Neural crest cell (in vitro differentiated cells): ENCODE measurements at regions not wholly inside any gene's neighbourhood (a gene's known extent, or its start where the extent isn't known, plus 50 kb on each side); places are given as distances from the start of the nearest gene placed in this dataset.

Source experiments
- DNase-seq: peaks from one replicate; pipeline ENCODE4 v3.0.0; 2021; ENCODE audit warnings: low read depth, mixed read lengths, low spot score
- H3K27ac Mint-ChIP-seq: one replicate; pipeline ENCODE4 v1.8.0; 2021; ENCODE audit warnings: mild to moderate bottlenecking, mixed read lengths; ENCODE audit not compliant: unreplicated experiment
- H3K27me3 Mint-ChIP-seq: 2 replicates; pipeline ENCODE4 v1.8.0; 2021; ENCODE audit warnings: low read depth, mild to moderate bottlenecking, mixed read lengths
- H3K36me3 Mint-ChIP-seq: 2 replicates; pipeline ENCODE4 v1.8.0; 2021; ENCODE audit warnings: low read depth, mild to moderate bottlenecking, mixed read lengths
- H3K4me1 Mint-ChIP-seq: 2 replicates; pipeline ENCODE4 v1.8.0; 2021; ENCODE audit warnings: mixed read lengths
- H3K4me3 Mint-ChIP-seq: one replicate; pipeline ENCODE4 v1.8.0; 2021; ENCODE audit warnings: mild to moderate bottlenecking, mixed read lengths
- H3K9me3 Mint-ChIP-seq: 2 replicates; pipeline ENCODE4 v1.8.0; 2021; ENCODE audit warnings: mixed read lengths
- TF ChIP-seq, protein P1 (sequence below): fragments of 200-600 bp; sonication (generic); conservative IDR thresholded peaks from 2 replicates; pipeline ENCODE4 v1.5.0; 2021; ENCODE audit warnings: antibody characterized with exemption, mild to moderate bottlenecking

DNA sequence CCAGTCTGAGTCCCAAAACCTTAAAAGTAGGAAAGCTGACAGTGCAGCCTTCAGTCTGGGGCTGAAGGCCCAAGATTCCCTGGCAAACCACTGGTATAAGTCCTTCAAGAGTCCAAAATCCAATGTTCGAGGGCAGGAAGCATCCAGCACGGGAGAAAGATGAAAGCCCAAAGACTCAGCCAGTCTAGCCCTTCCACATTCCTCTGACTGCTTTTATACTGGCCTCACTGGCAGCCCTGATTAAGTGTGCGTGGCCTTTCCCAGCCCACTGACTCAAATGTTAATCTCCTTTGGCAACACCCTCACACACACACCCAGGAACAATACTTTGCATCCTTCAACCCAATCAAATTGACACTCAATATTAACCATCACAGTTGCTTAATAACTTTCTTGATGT lies 372.1 kb upstream of the CCDC196 start:
- peaks cover 3% of the 10 kb centered on the region for H3K36me3 Mint-ChIP-seq
- no peaks in the 10 kb centered on the region for H3K27me3 Mint-ChIP-seq
- no peak for DNase-seq
- H3K4me3 Mint-ChIP-seq, result no peak overlapping the region
- peaks cover 22% of the 10 kb centered on the region for H3K4me1 Mint-ChIP-seq
- H3K9me3 Mint-ChIP-seq, result peaks cover 3% of the 10 kb centered on the region
- H3K27ac Mint-ChIP-seq, result peak overlapping the region; percentile 85
- TF ChIP-seq, protein P1, sequence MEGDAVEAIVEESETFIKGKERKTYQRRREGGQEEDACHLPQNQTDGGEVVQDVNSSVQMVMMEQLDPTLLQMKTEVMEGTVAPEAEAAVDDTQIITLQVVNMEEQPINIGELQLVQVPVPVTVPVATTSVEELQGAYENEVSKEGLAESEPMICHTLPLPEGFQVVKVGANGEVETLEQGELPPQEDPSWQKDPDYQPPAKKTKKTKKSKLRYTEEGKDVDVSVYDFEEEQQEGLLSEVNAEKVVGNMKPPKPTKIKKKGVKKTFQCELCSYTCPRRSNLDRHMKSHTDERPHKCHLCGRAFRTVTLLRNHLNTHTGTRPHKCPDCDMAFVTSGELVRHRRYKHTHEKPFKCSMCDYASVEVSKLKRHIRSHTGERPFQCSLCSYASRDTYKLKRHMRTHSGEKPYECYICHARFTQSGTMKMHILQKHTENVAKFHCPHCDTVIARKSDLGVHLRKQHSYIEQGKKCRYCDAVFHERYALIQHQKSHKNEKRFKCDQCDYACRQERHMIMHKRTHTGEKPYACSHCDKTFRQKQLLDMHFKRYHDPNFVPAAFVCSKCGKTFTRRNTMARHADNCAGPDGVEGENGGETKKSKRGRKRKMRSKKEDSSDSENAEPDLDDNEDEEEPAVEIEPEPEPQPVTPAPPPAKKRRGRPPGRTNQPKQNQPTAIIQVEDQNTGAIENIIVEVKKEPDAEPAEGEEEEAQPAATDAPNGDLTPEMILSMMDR, result no peak

DNA sequence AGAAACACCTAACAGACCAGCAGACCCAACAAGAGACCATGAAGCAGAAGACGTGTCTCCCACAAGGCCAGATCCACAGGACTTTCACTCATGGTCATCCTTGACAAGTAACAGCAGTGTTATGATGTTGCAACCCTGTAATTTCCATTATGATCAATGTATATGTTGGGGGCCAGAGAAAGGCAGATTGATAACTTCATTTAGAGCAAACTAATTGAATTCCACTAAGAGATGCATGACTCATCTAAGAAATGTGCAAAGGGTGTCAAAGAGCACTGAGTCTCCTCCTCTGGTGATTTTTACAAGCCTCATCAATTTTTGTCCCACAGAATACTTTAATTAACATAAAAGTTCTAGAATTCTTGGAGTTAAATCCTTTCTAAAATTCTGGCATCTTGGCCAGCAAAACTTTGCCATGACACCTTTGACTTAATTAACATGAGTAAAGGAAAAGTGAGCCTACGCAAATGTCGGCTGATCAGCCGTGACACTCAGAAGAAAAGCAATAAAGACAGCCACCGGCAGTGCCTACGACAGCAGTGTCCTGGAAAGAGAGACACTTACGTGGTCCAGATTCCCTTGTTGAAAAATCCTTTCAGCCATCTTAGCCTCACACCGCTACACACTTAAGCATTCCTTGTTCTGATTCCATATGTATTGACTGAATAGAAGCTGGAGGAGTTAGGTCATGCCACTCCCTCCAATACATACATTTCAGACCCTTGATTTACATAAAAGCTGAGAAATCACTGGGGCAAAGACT lies 370.2 kb upstream of the CCDC196 start:
- peaks cover 22% of the 10 kb centered on the region for H3K4me1 Mint-ChIP-seq
- no peak overlapping the region for H3K4me3 Mint-ChIP-seq
- DNase-seq, result no peak
- H3K27ac Mint-ChIP-seq, result no peak overlapping the region
- H3K9me3 Mint-ChIP-seq, result peaks cover 3% of the 10 kb centered on the region
- H3K36me3 Mint-ChIP-seq, result peaks cover 3% of the 10 kb centered on the region
- TF ChIP-seq, protein P1, result no peak
- no peaks in the 10 kb centered on the region for H3K27me3 Mint-ChIP-seq

DNA sequence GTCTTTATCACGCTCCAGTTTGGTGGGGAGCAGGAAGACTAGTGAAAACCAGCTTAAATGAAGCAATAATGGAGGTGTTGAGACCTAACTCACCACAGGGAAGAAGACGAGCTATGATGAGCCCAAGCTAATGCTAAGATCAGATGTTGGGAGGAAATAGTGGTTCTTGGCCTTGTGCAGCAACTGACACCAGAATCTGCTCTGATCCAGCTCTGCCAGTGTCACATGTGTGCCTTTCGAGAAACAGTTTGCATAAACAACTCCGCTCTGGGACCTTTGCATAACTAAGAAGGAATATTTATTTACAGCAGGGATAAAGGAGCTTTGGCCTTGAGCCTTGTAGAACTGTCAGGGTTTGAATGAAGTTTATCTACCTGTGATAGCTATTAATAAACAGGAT lies 369.4 kb upstream of the CCDC196 start:
- Mint-ChIP-seq H3K9me3 (peaks cover 3% of the 10 kb centered on the region), H3K36me3 (peaks cover 3% of the 10 kb centered on the region), H3K4me1 (peaks cover 22% of the 10 kb centered on the region), H3K4me3 (no peak overlapping the region), H3K27ac (no peak overlapping the region), H3K27me3 (no peaks in the 10 kb centered on the region)
- DNase-seq, result no peak
- TF ChIP-seq, protein P1, result no peak

DNA sequence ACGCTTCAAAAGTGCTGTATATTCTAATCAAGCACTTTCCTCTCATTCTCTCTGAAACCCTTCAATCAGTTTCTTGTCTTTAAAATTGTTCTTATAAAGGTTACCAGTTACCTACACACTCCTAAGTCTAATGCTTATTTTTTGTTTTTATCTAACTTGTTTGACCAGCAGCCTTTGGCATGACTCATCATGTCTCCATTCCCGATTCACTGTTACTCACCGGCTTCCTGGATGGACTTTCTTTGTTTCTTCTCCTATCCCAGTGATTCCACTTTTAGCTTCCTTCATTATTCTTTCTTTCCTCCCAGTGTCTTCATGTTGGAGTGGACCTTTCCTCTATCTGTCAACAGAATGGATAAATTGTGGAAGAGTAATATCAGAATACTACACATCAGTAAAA lies 368.6 kb upstream of the CCDC196 start:
- Mint-ChIP-seq H3K27me3 (no peaks in the 10 kb centered on the region), H3K4me1 (peaks cover 22% of the 10 kb centered on the region), H3K27ac (no peak overlapping the region), H3K4me3 (no peak overlapping the region), H3K9me3 (peaks cover 3% of the 10 kb centered on the region), H3K36me3 (peaks cover 3% of the 10 kb centered on the region)
- DNase-seq, result no peak
- TF ChIP-seq, protein P1, result no peak

GRCh38 chr14:66119606-66120231 lies 366.5 kb upstream of the CCDC196 start:
- no peak for DNase-seq
- H3K27me3 Mint-ChIP-seq, result no peaks in the 10 kb centered on the region
- no peak overlapping the region for H3K4me3 Mint-ChIP-seq
- H3K9me3 Mint-ChIP-seq, result peaks cover 8% of the 10 kb centered on the region
- peaks cover 3% of the 10 kb centered on the region for H3K36me3 Mint-ChIP-seq
- peaks cover 22% of the 10 kb centered on the region for H3K4me1 Mint-ChIP-seq
- peak overlapping the region; percentile 65 for H3K27ac Mint-ChIP-seq
- TF ChIP-seq, protein P1, result no peak
